Peyer's patch (tissue), 4 donors: ENCODE measurements at regions not wholly inside any gene's neighbourhood (a gene's known extent, or its start where the extent isn't known, plus 50 kb on each side); places are given as distances from the start of the nearest gene placed in this dataset.

Experiments used
- CTCF ChIP-seq, 6 experiments: fragments of 450-650 bp in 4 of 6; fragments of 200-600 bp in 2 of 6; sonication (generic) in 1 of 6; IDR thresholded peaks; one replicate each; pipeline ENCODE4 v1.5.1; 2017 to 2019; ENCODE audit warnings: antibody characterized with exemption in 6 of 6, mild to moderate bottlenecking in 3 of 6, moderate library complexity in 1 of 6
- POLR2A ChIP-seq, 2 donors: fragments of 450-650 bp; IDR thresholded peaks; one replicate each; pipeline ENCODE4 v1.5.1; 2017; ENCODE audit warnings: antibody characterized with exemption in 2 of 2, mild to moderate bottlenecking in 2 of 2, moderate library complexity in 2 of 2

DNA sequence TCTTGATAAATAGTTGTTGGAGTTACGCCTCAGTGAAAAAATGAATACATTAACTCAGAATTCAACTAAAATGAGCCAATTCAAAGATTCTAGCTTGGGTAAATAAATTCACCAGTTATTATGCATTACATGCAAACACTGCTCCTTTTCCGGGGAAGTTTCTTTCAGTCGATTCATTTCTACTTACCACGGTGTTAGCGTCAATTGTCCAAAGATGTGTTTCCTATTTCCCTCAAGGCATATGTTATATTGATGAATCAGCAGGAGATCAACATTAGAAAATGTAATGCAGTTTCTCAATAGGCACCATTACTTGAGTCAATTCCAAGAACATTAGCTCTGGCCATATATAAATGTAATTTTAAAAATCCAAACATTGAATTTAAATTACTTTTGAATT is 517.7 kb downstream of the OTOL1 start:
- TF ChIP-seq CTCF (IDR thresholded peaks at IDR 0.05) (no peak), POLR2A (IDR thresholded peaks at IDR 0.05) (no peak)
